ENCODE measurements at regions not wholly inside any gene's neighbourhood (a gene's known extent, or its start where the extent isn't known, plus 50 kb on each side); places are given as distances from the start of the nearest gene placed in this dataset.

DNA sequence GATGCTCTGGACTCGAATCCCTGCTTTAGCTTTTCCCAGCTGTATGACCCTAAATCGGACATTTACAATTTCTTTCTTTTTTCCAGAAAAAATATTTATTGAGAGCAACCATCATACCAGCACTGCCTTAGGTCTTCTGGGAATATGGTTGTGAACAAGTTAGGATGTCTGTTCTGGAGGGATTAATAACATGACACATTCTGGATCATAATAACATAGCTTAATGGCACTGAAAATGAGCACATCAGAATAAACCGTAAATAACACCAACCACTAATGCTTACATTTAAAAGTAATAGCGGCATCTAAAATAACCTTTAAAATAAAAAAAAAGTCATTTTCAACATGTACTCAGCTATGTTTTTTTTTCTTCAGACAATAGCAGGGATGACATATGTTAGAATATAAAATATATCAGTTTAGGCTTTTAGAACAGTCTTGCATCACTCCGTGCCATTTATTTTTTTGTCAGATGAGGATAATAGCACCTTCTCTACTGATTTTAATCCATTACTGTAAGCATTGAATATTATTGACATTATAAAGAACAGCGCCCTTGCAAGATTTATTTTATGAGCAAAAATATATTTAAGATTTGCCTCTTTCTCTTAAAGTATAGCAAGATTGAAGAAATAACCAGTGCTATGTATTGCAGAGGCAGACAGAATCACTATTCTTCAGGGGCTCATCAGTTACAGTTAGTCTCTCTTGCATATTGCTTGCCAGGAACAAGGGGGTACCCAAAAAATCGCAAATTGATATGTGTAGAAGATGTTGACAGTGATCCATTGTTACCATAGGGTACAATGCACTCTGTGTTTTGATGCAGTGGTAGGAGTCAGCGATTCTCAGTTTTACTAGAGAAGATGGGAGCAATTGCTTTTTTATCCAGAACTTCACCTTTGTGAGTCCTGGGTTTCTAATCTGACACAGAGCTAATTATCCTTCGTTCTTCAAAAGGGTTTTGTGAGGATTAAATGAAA lies 168.4 kb upstream of the NR3C1 start:
- TF ChIP-seq, protein P1, sequence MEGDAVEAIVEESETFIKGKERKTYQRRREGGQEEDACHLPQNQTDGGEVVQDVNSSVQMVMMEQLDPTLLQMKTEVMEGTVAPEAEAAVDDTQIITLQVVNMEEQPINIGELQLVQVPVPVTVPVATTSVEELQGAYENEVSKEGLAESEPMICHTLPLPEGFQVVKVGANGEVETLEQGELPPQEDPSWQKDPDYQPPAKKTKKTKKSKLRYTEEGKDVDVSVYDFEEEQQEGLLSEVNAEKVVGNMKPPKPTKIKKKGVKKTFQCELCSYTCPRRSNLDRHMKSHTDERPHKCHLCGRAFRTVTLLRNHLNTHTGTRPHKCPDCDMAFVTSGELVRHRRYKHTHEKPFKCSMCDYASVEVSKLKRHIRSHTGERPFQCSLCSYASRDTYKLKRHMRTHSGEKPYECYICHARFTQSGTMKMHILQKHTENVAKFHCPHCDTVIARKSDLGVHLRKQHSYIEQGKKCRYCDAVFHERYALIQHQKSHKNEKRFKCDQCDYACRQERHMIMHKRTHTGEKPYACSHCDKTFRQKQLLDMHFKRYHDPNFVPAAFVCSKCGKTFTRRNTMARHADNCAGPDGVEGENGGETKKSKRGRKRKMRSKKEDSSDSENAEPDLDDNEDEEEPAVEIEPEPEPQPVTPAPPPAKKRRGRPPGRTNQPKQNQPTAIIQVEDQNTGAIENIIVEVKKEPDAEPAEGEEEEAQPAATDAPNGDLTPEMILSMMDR (IDR thresholded peaks at IDR 0.05), result no peak
- TF ChIP-seq POLR2A (IDR thresholded peaks at IDR 0.05), result no peak

Measured in sigmoid colon (tissue), 3 donors.